Fibroblast of lung (primary cell): ENCODE measurements at regions not wholly inside any gene's neighbourhood (a gene's known extent, or its start where the extent isn't known, plus 50 kb on each side); places are given as distances from the start of the nearest gene placed in this dataset.

ENCODE experiments used
- DNase-seq, 2 donors: peaks; one replicate each; pipeline versions ENCODE4 v3.0.0 to v3.0.0-alpha.2; 2010; ENCODE audit warnings: low read depth in 2 of 2
- H2AFZ ChIP-seq: 2 replicates; pipeline ENCODE4 v1.5.1; 2012; ENCODE audit warnings: low read length, control low read depth, inconsistent platforms
- H3K27ac ChIP-seq: 2 replicates; pipeline ENCODE4 v1.5.1; 2011; ENCODE audit warnings: low read length, control low read depth; ENCODE audit not compliant: insufficient read depth
- H3K27me3 ChIP-seq: 2 replicates; pipeline ENCODE4 v1.5.1; 2011; ENCODE audit warnings: mild to moderate bottlenecking, low read length; ENCODE audit not compliant: control insufficient read depth, insufficient read depth
- H3K36me3 ChIP-seq: 2 replicates; pipeline ENCODE4 v1.5.1; 2011; ENCODE audit warnings: low read length; ENCODE audit not compliant: control insufficient read depth, insufficient read depth
- H3K4me1 ChIP-seq: 2 replicates; pipeline ENCODE4 v1.5.1; 2011; ENCODE audit warnings: low read length; ENCODE audit not compliant: control insufficient read depth, insufficient read depth; ENCODE audit errors: extremely low read depth
- H3K4me2 ChIP-seq: 2 replicates; pipeline ENCODE4 v1.5.1; 2011; ENCODE audit warnings: low read length, control low read depth; ENCODE audit not compliant: insufficient read depth; ENCODE audit errors: extremely low read depth
- H3K4me3 ChIP-seq, 4 experiments: fragments of 200-600 bp in 1 of 4; sonication (generic) in 1 of 4; replicated peaks in 1 of 4; 2 replicates each; pipeline ENCODE4 v1.5.1; 2011 to 2016; ENCODE audit warnings: low read length in 4 of 4, low read depth in 3 of 4, mild to moderate bottlenecking in 3 of 4, control low read depth in 2 of 4, inconsistent platforms in 1 of 4, mixed read lengths in 1 of 4; ENCODE audit not compliant: insufficient read depth in 1 of 4; ENCODE audit errors: control extremely low read depth in 1 of 4
- H3K79me2 ChIP-seq: 2 replicates; pipeline ENCODE4 v1.5.1; 2012; ENCODE audit warnings: mild to moderate bottlenecking, low read length, inconsistent platforms; ENCODE audit not compliant: control insufficient read depth, insufficient read depth
- H3K9ac ChIP-seq: 2 replicates; pipeline ENCODE4 v1.5.1; 2011; ENCODE audit warnings: mild to moderate bottlenecking, low read length, control low read depth; ENCODE audit not compliant: insufficient read depth
- H3K9me3 ChIP-seq: 2 replicates; pipeline ENCODE4 v1.5.1; 2012; ENCODE audit warnings: low read depth, low read length; ENCODE audit not compliant: control insufficient read depth, insufficient read depth
- H4K20me1 ChIP-seq: 2 replicates; pipeline ENCODE4 v1.5.1; 2011; ENCODE audit warnings: low read length; ENCODE audit not compliant: control insufficient read depth, insufficient read depth; ENCODE audit errors: extremely low read depth
- CTCF ChIP-seq, 2 donors: IDR thresholded peaks in 1 of 2; conservative IDR thresholded peaks in 1 of 2; 1 replicate in 1 of 2; 2 replicates in 1 of 2; pipeline ENCODE4 v1.5.1; 2011 to 2012; ENCODE audit warnings: low read length in 2 of 2, control low read depth in 1 of 2, inconsistent platforms in 1 of 2, low read depth in 1 of 2, mild to moderate bottlenecking in 1 of 2
- EZH2 ChIP-seq: IDR thresholded peaks from 2 replicates; pipeline ENCODE4 v1.5.1; 2012; ENCODE audit warnings: low read length, control low read depth, mild to moderate bottlenecking; ENCODE audit errors: missing control alignments

- Histone ChIP-seq H3K4me2 (no peak overlapping the region), H3K79me2 (no peaks in the 10 kb centered on the region), H3K27ac (no peak overlapping the region), H3K36me3 (no peaks in the 10 kb centered on the region), H3K9ac (no peak overlapping the region), H3K9me3 (no peaks in the 10 kb centered on the region), H3K27me3 (no peaks in the 10 kb centered on the region), H4K20me1 (no peaks in the 10 kb centered on the region), H2AFZ (no peak overlapping the region), H3K4me1 (no peaks in the 10 kb centered on the region), H3K4me3 (no peak overlapping the region)
- TF ChIP-seq EZH2: no peak
- TF ChIP-seq CTCF (conservative IDR thresholded peaks at IDR 0.05 in 1 of 2, IDR thresholded peaks at IDR 0.05 in 1 of 2; ENCODE audit: low read depth in 1 of 2, low read length in 2 of 2): no peak
- DNase-seq: no peak
Observed at GRCh38 chr20:7108929-7109328, 341.4 kb downstream of the BMP2 start.

GRCh38 chr20:7113577-7114466, 346.3 kb downstream of the BMP2 start:
- H3K79me2 ChIP-seq: no peaks in the 10 kb centered on the region
- H2AFZ ChIP-seq: no peak overlapping the region
- H3K9ac ChIP-seq: no peak overlapping the region
- H3K27me3 ChIP-seq: no peaks in the 10 kb centered on the region
- no peak overlapping the region for H3K4me3 ChIP-seq
- H4K20me1 ChIP-seq: no peaks in the 10 kb centered on the region
- H3K36me3 ChIP-seq: no peaks in the 10 kb centered on the region
- no peaks in the 10 kb centered on the region for H3K4me1 ChIP-seq
- H3K27ac ChIP-seq: no peak overlapping the region
- peak; percentile 6 to 33 for DNase-seq
- no peaks in the 10 kb centered on the region for H3K9me3 ChIP-seq
- H3K4me2 ChIP-seq: no peak overlapping the region
- TF ChIP-seq CTCF (conservative IDR thresholded peaks at IDR 0.05 in 1 of 2, IDR thresholded peaks at IDR 0.05 in 1 of 2; ENCODE audit: low read depth in 1 of 2, low read length in 2 of 2): peak; percentile 30 to 46
- TF ChIP-seq EZH2: no peak

GRCh38 chr20:7123457-7123856, 356.0 kb downstream of the BMP2 start:
- Histone ChIP-seq H4K20me1 (no peaks in the 10 kb centered on the region), H3K4me3 (no peak overlapping the region), H3K9ac (no peak overlapping the region), H3K4me1 (no peaks in the 10 kb centered on the region), H3K4me2 (no peak overlapping the region), H3K36me3 (no peaks in the 10 kb centered on the region), H3K79me2 (no peaks in the 10 kb centered on the region), H3K9me3 (no peaks in the 10 kb centered on the region), H3K27me3 (no peaks in the 10 kb centered on the region), H2AFZ (no peak overlapping the region), H3K27ac (no peak overlapping the region)
- TF ChIP-seq EZH2 (no peak), CTCF (conservative IDR thresholded peaks at IDR 0.05 in 1 of 2, IDR thresholded peaks at IDR 0.05 in 1 of 2; ENCODE audit: low read depth in 1 of 2, low read length in 2 of 2) (no peak)
- no peak for DNase-seq
